Subcutaneous abdominal adipose tissue (tissue), 5 donors: ENCODE measurements at regions not wholly inside any gene's neighbourhood (a gene's known extent, or its start where the extent isn't known, plus 50 kb on each side); places are given as distances from the start of the nearest gene placed in this dataset.

Experiments
- H3K27ac ChIP-seq: one replicate; pipeline ENCODE4 v1.7.0; 2013; ENCODE audit warnings: low read depth, mild to moderate bottlenecking, inconsistent platforms, low read length, moderate library complexity
- H3K27me3 ChIP-seq, 5 donors: one replicate each; pipeline ENCODE4 v1.7.0; 2013; ENCODE audit warnings: low read length in 5 of 5, inconsistent platforms in 1 of 5; ENCODE audit not compliant: control insufficient read depth in 5 of 5, insufficient read depth in 4 of 5
- H3K36me3 ChIP-seq, 5 donors: one replicate each; pipeline ENCODE4 v1.7.0; 2013; ENCODE audit warnings: low read length in 5 of 5; ENCODE audit not compliant: control insufficient read depth in 5 of 5, insufficient read depth in 5 of 5
- H3K4me1 ChIP-seq, 5 donors: one replicate each; pipeline ENCODE4 v1.7.0; 2013; ENCODE audit warnings: low read length in 5 of 5, mild to moderate bottlenecking in 3 of 5, moderate library complexity in 1 of 5; ENCODE audit not compliant: control insufficient read depth in 5 of 5, insufficient read depth in 5 of 5
- H3K4me3 ChIP-seq, 5 donors: one replicate each; pipeline ENCODE4 v1.7.0; 2013; ENCODE audit warnings: low read length in 5 of 5, low read depth in 1 of 5
- H3K9ac ChIP-seq, 5 donors: one replicate each; pipeline ENCODE4 v1.7.0; 2013; ENCODE audit warnings: low read length in 5 of 5, mild to moderate bottlenecking in 4 of 5, moderate library complexity in 3 of 5
- H3K9me3 ChIP-seq, 5 donors: one replicate each; pipeline ENCODE4 v1.7.0; 2013; ENCODE audit warnings: low read length in 5 of 5; ENCODE audit not compliant: control insufficient read depth in 5 of 5
- donor health status: healthy.
- donor health status: healthy.
- donor health status: healthy.
- donor health status: healthy.
- donor health status: healthy.

GRCh38 chr4:1477045-1477840 is 71.0 kb upstream of the NKX1-1 start:
- Histone ChIP-seq H3K4me3 (no peak overlapping the region), H3K9ac (no peak overlapping the region), H3K27ac (no peak overlapping the region), H3K27me3 (peaks cover 5 to 24% (median 19%) of the 10 kb centered on the region in 5 donors), H3K4me1 (no peaks in the 10 kb centered on the region), H3K9me3 (peaks cover 9 to 32% (median 23%) of the 10 kb centered on the region in 5 donors), H3K36me3 (no peaks in the 10 kb centered on the region)

DNA sequence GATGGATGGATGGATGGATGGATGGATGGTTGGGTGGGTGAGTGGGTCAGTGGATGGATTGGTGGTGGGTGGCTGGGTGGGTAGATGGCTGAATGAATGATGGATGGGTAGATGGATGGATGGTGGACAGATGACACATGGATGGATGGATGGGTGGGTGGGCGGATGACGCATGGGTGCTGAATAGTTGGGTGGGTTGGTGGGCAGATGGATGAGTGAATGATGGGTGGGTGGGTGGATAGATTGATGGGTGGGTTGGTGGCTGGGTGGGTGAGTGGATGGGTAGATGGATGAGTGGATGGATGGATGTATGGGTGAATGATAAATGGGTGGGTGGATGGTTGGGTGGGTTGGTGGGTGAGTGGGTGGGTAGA is 69.9 kb upstream of the NKX1-1 start:
- no peak overlapping the region for H3K4me3 ChIP-seq

GRCh38 chr4:1475277-1476139 is 69.3 kb upstream of the NKX1-1 start:
- no peak overlapping the region for H3K9ac ChIP-seq
- peaks cover 5 to 15% (median 12%) of the 10 kb centered on the region in 5 donors for H3K9me3 ChIP-seq
- H3K4me1 ChIP-seq = peaks cover 0 to 4% (median 0%) of the 10 kb centered on the region in 5 donors
- no peak overlapping the region for H3K4me3 ChIP-seq
- no peaks in the 10 kb centered on the region for H3K36me3 ChIP-seq
- H3K27ac ChIP-seq = no peak overlapping the region
- peaks cover 14 to 36% (median 30%) of the 10 kb centered on the region in 5 donors for H3K27me3 ChIP-seq

More for the DNA sequence above, 69.9 kb upstream of the NKX1-1 start:
- Histone ChIP-seq H3K36me3 (no peaks in the 10 kb centered on the region), H3K9me3 (peaks cover 9 to 21% (median 18%) of the 10 kb centered on the region in 5 donors), H3K27me3 (peaks cover 8 to 30% (median 24%) of the 10 kb centered on the region in 5 donors), H3K4me1 (peaks cover 0 to 4% (median 0%) of the 10 kb centered on the region in 5 donors), H3K9ac (no peak overlapping the region), H3K27ac (no peak overlapping the region)

DNA sequence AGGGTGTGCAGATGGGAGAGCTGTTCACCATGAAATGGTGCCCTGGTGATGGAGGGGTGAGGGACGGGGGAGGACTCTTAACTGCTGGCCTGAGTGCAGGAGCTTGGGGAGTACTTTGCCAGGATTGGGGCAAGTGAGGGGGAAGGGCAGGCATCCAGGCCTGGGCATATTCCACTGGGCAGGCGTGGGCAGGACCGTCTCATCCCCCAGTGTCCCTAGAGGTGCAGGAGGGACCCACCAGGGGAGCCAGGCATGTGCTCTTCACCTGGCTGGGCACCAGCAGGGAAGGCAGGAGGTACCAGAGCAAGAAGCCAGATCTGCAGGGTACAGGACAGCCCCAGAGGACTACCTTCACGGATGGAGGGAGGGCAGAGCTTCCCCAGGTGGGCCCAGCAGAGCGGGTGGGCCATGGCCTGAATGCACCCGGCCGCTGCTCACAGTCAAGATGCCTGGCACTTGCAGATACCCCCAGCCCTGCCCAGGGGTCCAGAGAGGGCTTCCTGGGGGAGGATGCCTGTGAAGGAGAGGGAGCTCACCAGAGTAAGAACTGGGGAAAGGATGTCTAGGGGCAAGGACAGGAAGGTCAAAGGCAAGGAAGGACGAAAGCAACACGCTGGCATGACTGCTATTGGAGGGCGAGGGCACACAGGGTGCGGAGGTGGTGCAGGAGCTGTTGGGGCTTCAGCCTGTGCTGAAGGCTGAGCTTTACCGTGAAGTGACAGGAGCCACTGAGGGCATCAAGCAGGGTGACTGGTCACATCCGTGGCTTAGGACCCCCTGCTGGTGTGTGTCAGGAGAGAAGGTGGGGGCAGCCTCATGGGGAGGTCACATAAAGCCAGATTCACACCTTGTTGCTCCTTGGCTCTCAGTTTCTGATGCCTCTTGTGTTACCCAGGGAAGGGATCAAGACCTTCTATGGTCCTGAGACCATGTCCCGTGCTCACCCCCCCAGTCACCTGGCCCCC is 68.2 kb upstream of the NKX1-1 start:
- H3K27me3 ChIP-seq = peaks cover 20 to 45% (median 39%) of the 10 kb centered on the region in 5 donors
- no peak overlapping the region for H3K9ac ChIP-seq
- H3K4me3 ChIP-seq = no peak overlapping the region
- H3K9me3 ChIP-seq = peaks cover 0 to 4% (median 1%) of the 10 kb centered on the region in 5 donors
- peaks cover 0 to 4% (median 0%) of the 10 kb centered on the region in 5 donors for H3K4me1 ChIP-seq
- no peaks in the 10 kb centered on the region for H3K36me3 ChIP-seq
- no peak overlapping the region for H3K27ac ChIP-seq

DNA sequence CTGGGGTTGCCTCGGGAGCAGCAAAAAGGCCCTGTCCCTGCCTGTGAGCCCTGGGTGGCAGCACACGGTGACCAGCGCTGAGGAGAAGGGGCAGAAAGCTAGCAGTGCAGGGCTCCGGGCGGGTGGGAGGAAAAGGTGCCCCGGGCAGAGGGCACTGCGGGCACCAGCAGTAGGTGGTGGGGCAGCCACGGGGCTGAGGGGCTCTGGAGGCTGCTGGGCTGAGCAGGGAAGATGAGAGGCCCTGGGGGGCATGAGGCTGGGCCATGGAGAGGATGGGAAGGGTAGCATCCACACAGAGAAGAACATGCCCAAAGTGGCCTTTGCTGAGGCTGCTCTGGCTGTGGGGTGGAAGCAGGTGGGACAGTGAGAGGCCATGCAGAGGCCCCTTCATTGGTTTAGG is 67.5 kb upstream of the NKX1-1 start:
- Histone ChIP-seq H3K9ac (no peak overlapping the region), H3K27ac (no peak overlapping the region), H3K36me3 (no peaks in the 10 kb centered on the region), H3K27me3 (peaks cover 22 to 47% (median 38%) of the 10 kb centered on the region in 5 donors), H3K4me3 (no peak overlapping the region), H3K4me1 (peaks cover 0 to 4% (median 0%) of the 10 kb centered on the region in 5 donors), H3K9me3 (peaks cover 0 to 2% (median 0%) of the 10 kb centered on the region in 5 donors)

- Histone ChIP-seq H3K4me1 (peaks cover 0 to 4% (median 0%) of the 10 kb centered on the region in 5 donors), H3K27me3 (peaks cover 22 to 47% (median 38%) of the 10 kb centered on the region in 5 donors), H3K4me3 (no peak overlapping the region), H3K9me3 (peaks cover 0 to 9% (median 4%) of the 10 kb centered on the region in 5 donors), H3K9ac (no peak overlapping the region), H3K27ac (no peak overlapping the region), H3K36me3 (no peaks in the 10 kb centered on the region)
Measured at GRCh38 chr4:1472911-1473518, 66.8 kb upstream of the NKX1-1 start.

- Histone ChIP-seq H3K36me3 (no peaks in the 10 kb centered on the region), H3K27ac (no peak overlapping the region), H3K4me3 (no peak overlapping the region), H3K9me3 (peaks cover 0 to 15% (median 4%) of the 10 kb centered on the region in 5 donors), H3K9ac (no peak overlapping the region), H3K4me1 (peaks cover 0 to 4% (median 0%) of the 10 kb centered on the region in 5 donors), H3K27me3 (peaks cover 22 to 47% (median 38%) of the 10 kb centered on the region in 5 donors)
Measured at GRCh38 chr4:1472148-1472797, 66.0 kb upstream of the NKX1-1 start.

GRCh38 chr4:1471443-1472147 is 65.4 kb upstream of the NKX1-1 start:
- H3K27ac ChIP-seq = no peak overlapping the region
- H3K9me3 ChIP-seq = peaks cover 0 to 15% (median 4%) of the 10 kb centered on the region in 5 donors
- no peak overlapping the region for H3K4me3 ChIP-seq
- no peak overlapping the region for H3K9ac ChIP-seq
- H3K36me3 ChIP-seq = no peaks in the 10 kb centered on the region
- peaks cover 22 to 47% (median 38%) of the 10 kb centered on the region in 5 donors for H3K27me3 ChIP-seq
- H3K4me1 ChIP-seq = peaks cover 0 to 4% (median 0%) of the 10 kb centered on the region in 5 donors
